Myocyte (in vitro differentiated cells): ENCODE measurements at regions not wholly inside any gene's neighbourhood (a gene's known extent, or its start where the extent isn't known, plus 50 kb on each side); places are given as distances from the start of the nearest gene placed in this dataset.
"Not testable (repeated sequence)": the region's sequence is repeated elsewhere in the genome, so short reads cannot be mapped to it uniquely, and the experiment has no call there.

Experiments used
- DNase-seq: peaks from one replicate; pipeline ENCODE4 v3.0.0-alpha.2; 2012; ENCODE audit warnings: low read depth

DNA sequence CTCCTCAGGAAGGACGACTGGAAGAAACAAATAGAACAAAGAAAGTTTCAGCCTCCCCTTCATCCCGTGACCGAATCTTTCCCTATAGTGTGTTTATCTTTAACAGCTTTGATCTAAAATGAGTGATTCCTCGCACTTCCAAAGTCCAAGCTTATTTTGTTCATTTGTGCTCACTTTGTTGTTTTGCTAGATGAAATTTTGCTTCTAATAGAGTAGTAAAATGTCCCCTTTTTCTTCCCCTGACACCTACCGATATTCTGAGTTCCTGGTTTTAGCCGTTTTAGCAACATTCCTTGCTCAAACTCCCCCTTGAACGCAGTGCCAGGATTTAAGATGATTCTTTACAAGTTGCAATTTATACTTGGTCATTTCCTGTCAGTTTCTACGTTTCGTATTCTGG is 204.2 kb downstream of the FGF9 start:
- no peak for DNase-seq

DNA sequence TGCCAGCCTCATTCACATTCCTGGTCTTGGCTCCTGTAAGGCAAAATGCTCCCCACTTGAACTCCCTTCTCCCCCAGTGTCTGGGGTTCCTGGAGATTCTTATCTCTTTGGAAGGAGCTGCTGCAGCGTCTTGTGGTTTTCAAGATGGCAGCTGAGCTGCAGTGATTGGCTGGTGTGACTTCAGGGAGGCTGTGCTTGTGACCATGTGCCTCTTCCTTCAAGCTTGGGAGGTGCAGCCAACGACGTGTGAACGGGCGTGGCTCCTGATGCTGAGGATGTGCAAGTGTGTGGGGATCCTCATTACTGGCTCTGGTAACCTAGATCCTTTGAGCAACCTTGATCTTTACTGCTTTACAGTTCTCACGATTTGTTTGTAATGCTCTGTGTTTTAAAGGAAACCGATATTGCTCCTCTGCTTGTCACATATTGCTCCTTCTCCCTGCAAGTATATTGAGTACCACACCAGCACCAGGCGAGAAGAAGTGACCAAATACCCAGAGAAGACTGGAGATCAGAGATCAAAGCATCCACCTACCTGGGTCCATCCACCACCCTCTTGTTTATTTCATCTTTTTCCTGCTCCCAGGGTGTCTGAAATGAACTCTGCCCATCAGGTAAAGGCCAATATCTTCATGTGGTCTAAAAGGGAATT is 208.5 kb downstream of the FGF9 start:
- DNase-seq, result no peak

DNA sequence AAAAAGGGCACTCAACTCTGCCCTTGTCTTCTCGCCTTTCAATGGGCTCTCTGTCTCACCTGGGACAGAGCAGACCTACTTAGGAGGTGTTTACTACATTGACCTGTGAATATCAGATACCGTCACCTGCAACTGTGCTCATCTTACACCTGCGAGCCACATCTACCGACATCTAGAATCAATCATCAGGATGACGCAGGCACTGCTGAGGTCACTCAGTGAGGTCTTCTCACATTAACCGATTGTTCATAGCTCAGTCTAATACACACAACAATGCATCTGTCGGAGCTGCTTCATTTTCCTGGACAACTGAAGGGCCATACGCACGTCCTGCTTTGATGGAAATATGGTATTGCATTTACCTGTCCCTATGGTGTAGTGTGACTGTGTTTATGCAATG is 211.9 kb downstream of the FGF9 start:
- DNase-seq, result no peak

DNA sequence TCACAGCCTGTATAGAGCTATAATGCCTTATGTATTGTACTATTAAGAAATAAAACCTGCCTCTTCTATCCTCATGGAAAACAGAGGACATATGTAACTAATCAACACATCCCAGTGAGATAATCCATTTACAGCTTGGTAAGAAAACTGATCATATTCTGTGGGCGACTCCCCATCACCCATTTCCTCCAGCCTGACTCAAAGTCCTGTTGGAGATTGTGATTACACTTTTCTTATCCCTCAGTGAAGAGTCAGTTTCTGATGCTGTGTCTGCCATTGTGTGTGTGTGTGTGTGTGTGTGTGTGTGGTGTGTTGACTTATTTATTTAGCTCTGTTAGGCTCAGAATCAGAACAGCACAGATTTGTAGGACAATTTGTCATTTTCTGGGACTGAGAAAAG is 212.8 kb downstream of the FGF9 start:
- DNase-seq, result no peak

DNA sequence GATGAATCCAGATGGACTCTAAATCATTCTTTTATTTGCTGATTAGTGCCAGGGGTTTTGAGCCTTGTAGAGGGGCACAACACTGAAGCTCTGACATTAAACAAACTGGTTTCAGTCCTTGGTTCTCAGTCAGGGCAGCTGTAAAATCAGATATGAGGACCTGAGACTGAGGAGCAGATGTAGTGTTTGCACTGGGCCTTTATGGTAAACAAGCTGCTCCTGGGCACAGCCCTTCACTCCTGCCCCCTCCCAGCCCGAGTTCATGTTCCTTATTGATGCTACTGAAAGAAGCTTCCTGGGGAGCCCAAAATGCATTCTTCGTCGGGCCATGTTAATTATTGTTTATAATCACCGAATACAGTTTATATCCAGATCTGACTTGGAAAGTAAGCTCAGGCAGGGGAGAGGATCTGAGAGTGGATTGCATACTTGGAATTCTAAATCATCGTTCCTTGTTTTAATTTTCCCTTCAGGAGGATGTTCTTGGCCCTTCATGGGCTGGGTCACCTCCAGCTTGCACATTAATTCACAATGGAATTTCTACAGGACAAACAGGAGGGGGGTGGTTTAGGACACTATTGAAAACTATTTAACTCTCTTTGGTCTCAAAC is 213.5 kb downstream of the FGF9 start:
- no peak for DNase-seq

DNA sequence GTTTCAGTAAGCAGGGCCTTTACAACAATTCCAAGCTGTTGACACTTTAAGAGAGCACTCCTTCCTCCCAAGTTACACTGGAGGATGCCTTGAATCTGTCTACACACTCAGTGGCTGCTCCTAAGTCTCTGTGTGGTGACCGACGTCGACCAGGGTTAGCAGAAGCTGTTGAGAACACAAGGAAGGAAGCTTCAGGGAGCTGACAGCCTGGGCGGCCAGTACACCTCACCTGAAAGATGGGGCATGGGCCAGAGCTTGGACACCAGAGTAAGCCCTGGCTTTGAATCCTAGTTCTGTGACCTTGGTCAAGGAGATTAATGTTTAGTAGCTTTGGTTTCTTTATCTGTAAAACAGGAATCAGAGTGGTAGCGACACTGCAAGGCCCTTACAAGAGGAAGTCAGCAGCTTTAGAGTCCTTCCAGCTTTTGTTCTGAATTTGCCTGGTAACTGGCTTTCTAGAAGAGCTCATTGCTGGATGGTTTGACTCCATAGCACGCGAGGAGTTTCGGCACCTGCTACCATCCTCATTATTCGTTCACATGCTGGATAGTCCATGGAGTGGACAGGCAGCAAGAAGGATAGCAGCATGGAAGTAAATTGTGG is 214.2 kb downstream of the FGF9 start:
- no peak for DNase-seq

DNA sequence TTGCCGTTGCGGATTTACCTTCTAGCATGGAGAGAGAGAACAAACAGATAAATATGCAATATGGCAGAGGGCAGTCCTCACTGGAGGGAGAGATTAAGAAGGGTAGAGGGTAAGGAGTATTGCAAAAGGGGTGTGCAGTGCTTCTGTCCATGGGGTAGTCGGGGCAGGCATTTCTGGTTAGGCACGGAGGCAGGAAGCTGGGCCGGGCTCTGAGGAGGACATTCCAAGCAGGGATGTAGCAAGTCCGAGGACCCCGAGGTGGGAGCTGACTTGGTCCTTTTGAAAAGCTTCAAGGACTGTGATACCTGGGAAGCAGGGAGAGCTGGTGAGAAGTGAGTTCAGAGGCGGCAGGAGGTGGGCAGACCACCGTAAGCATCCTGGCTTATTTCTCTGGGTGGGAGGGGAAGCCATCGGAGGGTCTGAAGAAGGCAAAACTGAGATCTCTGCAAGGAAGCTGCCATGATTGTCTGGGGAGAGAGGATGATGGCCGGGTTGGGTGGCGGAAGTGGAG is 214.9 kb downstream of the FGF9 start:
- DNase-seq, result no peak

DNA sequence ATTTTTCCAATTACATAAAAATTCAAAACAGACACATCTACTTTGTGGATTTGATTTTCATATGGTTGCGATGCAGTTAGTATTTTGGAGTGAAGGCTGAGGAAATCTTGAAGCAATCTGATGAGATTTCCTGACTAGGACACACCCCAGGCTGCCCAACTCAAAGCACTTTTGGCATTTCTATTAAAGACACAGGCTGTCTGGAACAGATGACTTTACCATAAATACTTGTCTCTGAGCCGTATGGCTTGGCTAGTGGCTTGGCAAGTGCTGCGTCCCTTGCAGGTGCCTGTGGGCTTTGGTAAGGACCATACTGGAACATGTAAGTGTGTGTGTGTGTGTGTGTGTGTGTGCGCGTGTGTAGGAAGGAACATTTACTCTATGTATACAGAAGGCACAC is 218.8 kb downstream of the FGF9 start:
- DNase-seq, result no peak

DNA sequence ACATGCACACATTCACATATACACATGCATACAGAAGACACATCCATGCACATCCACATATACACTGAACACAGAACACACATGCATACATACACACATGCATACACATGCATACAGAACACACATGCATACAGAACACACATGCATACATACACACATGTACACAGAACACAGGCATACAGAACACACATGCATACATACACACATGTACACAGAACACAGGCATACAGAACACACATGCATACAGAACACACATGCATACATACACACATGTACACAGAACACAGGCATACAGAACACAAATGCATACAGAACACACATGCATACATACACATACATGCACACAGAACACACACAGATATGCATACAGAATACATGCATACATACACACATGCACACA is 219.3 kb downstream of the FGF9 start:
- DNase-seq, result not testable (repeated sequence)

DNA sequence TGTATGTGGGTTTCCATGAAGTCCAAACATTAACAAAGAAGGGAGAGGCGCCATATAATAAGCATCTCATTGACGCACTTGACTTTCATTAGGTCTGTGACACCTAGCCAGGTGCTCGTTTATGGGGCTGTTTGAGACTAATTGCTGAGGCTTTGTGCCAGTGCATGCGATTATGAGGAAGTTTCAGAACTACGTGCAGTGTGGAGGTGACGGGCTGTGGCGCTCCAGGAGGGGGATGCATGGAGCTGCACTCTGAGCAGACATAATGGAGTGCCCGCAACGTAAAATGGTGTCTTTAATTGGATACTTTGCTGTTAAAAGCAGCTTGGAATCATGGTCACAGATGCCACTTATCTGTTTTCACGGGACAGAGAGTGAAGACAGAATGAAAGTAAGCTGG is 223.2 kb downstream of the FGF9 start:
- DNase-seq, result no peak

DNA sequence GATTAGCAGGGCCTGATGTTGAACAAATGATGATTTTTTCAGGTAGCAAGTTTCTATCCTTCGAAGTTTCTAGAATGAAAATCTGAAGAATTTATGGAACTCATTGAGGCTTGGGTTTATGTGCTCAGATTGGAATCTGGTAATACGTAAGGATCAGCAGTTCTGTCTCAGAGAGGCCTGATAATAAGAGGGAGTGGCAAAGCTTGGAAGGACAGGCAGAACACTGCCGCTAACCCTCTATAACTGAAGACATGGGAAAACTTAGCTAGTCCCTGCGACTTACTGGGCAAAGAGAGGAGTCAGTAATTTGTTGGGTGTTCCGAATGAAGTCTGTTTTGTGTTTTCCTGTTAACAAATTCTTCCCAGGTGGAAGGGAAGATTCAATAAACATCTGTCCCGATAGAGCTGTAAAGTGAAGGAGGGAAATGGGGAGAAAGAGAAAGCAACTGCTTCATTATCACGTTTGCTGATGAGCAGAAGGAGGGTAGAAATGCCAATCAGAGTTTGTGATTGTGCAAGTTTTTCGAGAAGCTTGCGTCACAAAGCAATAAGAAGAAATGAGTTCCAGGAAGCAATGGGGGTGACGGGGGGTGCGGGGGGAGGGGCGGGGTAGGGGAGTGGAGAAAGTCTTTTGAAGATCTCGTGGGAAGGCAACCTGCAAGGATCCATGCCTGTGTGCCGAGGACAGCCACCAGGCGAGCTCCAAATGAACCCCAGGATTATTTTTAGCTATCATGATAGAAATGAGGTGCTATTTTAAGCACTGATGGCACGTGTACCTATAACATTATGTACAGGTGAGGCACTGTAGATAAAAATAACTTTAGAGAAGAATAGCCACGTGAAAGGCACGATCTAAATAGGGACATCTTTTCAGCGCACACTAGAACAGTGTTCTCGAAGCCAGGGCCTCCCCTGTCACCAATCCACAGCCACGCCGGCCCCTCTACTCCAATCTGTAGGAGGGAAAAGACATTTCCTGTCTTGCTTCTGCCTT is 224.1 kb downstream of the FGF9 start:
- DNase-seq, result no peak

DNA sequence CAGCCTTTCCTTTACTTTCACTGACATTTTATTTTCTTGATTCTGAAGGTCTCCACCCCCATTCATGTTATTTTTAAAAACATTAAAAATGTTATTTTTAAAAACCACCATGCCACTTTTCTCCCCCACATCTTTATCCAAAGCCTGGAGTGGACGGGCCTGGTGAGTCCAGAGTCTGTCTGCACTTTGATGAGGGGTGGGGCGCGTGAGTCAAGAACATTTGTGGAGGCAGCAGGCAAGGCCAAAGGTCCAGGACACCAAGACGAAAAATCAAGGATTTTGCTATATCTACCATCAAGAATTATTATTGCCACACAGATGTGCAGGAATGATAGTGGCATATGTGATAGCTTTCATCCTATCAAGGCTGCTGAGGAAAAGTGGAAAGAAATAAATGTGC is 224.9 kb downstream of the FGF9 start:
- DNase-seq, result no peak

DNA sequence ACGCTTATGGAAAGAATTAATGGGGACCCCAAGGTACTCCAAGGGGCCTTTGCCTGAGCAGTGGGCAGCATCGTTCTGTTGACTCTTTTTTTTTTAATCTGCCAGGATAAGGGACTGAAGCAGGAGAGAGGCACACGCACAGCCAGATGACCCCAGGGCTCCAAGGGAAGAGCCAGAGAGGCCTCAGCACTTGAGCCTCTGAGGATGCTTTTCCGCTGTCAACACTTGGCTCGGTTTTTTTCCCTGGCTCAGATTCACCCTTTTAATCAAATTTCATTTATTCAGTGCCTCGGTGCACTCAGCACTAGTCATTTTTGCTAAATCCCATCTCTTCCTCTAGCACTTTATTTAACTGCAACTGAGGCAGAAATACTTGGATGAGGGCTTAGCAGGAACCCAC is 226.3 kb downstream of the FGF9 start:
- no peak for DNase-seq

DNA sequence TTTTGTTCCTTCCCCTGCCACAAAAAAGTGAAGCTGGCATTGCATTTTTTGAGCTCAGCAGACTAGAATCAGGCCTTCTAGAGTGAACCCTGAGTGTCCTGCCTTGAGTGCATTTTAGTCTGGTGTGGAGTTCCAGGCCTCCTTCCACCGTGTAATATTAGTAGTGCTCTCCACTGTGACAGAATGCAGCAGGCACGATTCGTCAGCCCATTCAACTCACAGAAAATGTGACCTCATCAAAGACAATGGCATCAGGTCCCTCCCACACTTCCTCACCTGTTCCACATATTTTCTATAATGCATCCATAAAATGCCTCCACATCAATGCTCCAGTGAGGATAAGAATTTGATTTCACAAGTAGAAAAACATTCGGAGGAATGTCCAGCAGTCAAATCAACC is 227.6 kb downstream of the FGF9 start:
- DNase-seq, result no peak

DNA sequence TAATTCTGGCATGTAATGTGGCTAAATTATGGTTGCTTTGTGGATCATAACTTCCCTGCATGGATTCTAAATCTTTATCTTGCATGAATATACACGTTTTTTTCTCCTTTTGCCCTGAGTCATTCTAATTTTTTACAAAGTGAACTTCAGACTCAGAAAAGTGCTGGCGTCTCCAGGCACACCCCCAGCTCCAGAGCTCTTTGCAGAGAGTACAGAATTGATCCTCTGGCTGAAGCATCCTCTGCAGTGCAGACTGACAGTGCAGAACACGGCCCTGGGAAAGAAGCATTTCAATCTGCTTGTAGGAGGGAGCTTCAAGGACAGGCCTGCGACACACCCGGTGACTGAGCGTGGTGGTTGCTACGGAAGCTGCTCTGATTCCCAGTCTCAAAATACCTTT is 228.1 kb downstream of the FGF9 start:
- DNase-seq, result no peak

DNA sequence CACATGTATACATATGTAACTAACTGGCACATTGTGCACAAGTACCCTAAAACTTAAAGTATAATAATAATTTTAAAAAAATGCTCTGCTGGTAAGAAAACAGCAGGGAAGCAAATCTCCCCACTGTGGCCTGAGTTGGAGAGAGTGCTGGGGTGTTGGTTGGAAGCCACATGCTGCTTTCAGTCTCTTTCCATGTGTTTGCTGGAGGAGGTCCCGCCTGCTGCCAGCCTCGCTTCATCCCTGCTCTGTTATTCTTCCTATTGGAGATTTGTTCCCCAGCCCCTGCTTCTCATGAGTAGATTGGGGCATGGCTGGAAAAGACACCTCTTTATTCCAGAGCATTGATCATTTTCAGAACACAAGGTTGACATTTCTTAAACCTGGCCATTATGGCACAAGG is 230.5 kb downstream of the FGF9 start:
- no peak for DNase-seq

DNA sequence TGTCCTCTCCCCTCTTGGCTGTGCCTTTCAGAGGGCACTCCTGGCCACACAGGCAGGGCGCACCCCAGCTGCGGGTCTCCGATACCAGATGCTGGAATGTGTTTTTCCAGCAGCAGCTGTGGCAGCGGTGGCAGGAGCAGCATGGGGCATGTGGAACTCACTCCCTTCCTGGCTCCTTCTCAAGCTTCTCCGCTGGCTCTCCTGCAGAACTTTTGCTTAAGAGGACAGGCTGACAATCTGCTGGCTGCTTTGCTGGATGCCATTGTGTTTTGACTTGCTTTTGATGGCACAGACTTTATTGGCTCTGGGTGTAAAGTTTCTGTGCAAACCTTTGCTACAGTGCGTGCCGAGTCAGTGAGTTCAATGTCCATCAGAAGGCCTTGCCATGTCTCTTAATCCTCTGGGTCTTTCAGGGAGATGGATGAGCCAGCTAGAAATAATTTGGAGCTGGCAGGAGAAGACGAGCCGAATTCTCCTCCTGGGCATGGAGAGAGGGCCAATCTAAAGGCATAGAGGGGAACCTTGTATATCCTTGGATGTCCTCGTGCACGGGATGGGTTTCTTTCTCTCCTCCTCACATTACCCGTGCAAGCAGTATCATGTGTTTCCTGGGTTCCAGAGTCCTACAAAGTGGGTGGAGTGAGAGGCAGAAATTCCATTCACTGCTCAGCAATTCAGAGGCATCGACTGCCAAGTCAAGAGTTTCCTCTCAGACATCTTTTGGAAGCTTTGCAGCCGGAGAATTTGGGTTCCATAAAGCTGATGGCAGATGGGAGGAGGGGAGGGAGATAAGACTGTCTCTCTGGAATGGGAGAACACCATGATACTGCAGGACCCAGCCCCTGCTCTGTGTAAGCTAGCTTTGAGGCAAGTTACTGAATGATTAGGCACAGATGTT is 231.2 kb downstream of the FGF9 start:
- no peak for DNase-seq

DNA sequence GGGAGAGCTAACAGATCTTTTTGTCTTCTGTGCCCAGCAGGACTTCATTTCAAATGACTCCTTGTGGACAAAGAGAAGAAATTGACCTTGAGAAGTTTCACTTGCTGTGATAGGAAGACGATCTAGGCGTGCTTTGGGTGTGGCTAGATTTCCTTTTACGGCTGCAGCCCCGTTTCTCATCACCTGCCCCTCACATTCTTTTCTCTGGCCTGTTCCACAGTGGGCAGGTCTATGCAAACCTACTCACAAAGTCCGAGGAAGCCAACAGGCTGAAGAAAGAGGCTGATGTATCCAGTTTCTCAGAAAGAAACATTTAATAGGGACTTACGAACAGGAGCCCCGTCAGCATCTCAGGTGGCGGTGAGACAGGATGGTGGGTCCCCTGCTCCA is 231.8 kb downstream of the FGF9 start:
- DNase-seq, result no peak

DNA sequence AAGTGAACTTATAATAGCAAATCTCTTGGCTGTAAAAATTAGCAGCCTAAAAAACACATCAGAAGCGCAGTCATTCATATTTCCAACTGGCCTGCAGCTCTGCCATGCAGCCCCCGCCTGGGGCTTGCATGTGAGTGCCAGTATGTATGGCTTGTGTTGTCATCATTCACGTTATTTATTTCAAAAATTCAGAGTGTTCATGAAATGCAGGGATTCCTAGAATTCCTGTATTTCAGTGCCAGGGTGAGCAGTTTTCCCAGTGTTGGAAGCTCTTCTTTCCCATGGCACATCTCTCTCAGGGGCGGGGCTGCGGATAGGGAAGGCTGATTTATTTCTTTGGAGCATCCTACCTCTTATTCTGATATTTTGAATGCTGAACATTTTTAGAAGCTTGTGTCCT is 234.6 kb downstream of the FGF9 start:
- no peak for DNase-seq

DNA sequence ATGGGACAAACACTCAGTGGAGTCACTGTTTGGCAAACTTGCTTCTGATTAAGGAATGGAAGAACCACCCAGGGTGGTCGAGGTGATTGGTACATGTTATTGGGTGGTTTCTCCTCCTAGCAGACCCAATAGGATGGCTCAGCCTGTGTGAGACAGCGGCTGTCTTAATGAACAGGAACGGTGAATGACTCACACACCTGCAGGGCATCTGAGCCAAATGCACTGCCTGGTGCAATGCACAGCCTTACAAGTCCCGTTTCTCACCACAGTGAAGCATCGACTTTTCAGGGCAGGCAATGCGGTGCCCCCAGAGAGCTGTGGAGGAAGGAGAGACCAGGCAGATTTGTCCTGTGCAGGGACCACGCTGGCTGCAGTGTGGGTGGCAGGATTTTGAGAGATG is 238.5 kb downstream of the FGF9 start:
- no peak for DNase-seq

DNA sequence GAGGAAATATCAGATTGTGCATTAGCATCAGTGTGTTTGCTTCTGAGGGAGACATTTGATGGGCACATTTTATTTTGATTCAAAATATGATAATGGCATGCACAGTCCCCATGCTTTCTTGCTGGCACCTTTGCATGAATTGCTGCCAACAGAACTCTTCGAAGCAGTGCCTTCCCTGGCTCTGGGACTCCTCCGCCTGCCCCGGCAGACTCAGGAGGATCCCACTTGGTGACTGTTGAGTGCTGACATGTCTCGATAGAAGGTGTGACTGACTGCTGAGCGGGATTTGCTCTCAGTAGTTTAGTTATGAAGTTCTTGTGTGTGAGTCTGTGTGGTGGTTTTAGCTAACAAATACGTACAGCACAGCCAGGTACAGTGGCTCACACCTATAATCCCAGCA is 239.7 kb downstream of the FGF9 start:
- no peak for DNase-seq
